Astrocyte of the spinal cord (primary cell): ENCODE measurements at regions not wholly inside any gene's neighbourhood (a gene's known extent, or its start where the extent isn't known, plus 50 kb on each side); places are given as distances from the start of the nearest gene placed in this dataset.

Experiments used
- DNase-seq: peaks from one replicate; pipeline ENCODE4 v3.0.0; 2011; ENCODE audit warnings: low read depth, low spot score
- H3K4me3 ChIP-seq: 2 replicates; pipeline ENCODE4 v1.5.1; 2011; ENCODE audit warnings: low read depth, mild to moderate bottlenecking, low read length, moderate library complexity
- in situ Hi-C: cut with HindIII; loops from 2 replicates; pipeline ENCODE4 v1.10.0; 2017; ENCODE audit warnings: low sequenced_read_pairs
- TF ChIP-seq, protein P1 (sequence below): IDR thresholded peaks from 2 replicates; pipeline ENCODE4 v1.5.1; 2012; ENCODE audit warnings: low read depth, mild to moderate bottlenecking, low read length, inconsistent platforms

DNA sequence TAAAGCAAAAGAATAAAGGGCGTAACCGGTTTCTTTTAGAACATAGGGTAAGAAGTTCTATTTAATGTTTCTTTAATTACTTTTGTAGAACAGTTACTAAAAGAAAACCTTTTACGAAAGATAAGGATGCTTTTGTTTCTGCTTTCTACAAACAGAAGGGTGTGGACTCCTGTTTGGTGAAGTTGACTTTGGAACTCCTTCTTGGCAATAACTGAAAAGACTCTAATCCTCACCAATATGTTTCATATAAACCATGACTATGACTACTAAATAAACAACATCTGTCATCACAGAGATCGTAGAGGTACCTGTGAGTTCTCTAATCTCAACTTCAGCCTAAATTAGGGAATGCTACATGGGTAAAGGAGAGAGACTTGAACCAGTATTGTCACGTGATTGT, 210.8 kb upstream of the FLRT2 start:
- H3K4me3 ChIP-seq, result no peak overlapping the region
- in situ Hi-C loops, result no loop called here
- TF ChIP-seq, protein P1, sequence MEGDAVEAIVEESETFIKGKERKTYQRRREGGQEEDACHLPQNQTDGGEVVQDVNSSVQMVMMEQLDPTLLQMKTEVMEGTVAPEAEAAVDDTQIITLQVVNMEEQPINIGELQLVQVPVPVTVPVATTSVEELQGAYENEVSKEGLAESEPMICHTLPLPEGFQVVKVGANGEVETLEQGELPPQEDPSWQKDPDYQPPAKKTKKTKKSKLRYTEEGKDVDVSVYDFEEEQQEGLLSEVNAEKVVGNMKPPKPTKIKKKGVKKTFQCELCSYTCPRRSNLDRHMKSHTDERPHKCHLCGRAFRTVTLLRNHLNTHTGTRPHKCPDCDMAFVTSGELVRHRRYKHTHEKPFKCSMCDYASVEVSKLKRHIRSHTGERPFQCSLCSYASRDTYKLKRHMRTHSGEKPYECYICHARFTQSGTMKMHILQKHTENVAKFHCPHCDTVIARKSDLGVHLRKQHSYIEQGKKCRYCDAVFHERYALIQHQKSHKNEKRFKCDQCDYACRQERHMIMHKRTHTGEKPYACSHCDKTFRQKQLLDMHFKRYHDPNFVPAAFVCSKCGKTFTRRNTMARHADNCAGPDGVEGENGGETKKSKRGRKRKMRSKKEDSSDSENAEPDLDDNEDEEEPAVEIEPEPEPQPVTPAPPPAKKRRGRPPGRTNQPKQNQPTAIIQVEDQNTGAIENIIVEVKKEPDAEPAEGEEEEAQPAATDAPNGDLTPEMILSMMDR, result no peak
- no peak for DNase-seq

DNA sequence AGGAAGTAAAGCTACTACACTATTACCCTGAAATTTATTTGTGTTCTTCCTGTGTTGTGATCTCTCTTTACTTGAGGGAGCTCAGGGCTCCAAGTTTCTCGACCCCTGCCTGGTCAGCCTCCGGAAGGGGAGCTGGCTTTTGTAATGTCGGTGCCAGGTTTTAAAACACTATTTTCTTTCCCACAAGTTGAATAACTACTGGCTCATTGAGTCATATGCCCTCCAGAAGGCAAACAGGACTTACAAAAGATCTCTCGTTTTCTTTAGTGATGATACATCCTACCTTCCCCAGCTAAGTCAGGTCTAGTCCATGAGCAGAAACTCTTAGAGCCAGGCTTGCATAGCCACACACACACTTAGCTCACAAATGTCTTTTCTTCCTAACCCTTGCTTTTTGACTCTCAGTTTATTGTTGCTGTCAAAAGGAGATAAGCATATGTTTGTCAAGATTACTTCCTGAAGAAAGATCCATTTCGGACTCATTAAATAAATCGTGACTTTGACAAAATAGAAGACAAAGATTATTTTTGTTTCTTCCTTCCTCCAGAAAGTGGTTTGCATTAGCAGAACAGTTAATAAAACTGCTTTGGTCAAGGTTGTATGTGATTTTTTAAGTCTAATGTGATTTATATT, 209.8 kb upstream of the FLRT2 start:
- H3K4me3 ChIP-seq, result no peak overlapping the region
- TF ChIP-seq, protein P1, result no peak
- in situ Hi-C loops, result no loop called here
- peak; percentile 64 for DNase-seq

DNA sequence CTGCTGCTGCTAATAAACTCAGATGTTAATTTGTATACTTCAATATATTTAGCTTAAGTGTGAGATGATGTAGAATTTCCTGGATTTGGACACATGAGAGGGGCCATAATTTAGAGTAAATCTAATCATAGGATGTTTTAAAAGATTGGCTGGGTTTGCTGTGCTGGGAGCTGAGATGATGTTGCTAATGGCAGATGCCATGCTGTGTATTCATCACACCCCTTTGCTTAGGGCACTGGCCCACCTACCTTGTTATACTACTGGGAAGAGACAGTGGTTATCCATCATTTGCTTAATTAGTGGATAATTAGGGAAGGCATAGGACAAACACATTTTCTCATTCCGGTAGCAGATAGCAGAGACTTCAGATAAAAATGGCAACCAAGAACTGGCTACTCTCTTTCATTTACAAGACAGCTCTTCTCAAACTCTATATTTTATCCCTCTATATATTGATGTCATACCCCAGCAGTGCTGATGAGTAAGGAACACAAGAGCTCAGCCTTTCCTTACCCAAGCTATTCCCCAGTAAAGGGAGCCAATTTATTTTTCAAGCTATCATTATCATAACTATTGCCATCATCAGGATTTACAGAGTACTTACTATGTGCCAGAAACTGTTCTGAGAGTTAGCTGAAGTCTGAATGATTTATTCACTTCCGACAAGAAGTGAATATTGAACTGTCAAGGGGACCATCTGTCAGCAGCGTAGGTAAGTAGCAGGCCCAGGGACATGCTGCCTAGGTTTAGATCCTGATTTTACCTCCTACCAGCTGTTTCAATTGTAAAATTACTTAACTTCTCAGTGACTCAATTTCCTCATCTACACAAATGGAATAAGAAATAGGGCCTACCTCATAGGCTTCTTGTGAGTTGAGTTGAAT, 204.6 kb upstream of the FLRT2 start:
- DNase-seq, result no peak
- in situ Hi-C loops, result no loop called here
- no peak overlapping the region for H3K4me3 ChIP-seq
- TF ChIP-seq, protein P1, result no peak

DNA sequence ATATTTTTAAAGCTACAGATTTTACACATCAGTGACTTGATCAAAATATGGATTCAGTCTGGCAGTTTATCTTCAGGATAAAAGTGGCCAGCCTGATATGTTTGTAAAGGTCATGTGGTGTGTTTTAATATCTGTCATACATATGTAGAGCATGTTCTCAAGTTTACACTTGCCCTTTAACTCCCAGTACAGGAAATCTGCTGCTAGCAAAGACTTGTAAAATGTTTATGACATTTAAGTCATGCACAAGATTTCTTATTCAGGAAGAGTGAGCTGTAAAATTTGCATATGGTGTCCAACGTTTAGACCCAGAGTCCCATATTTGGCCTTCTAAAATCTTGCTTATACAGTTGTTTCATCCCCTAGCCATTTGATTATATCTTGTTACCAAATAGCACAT, 197.5 kb upstream of the FLRT2 start:
- in situ Hi-C loops, result no loop called here
- no peak overlapping the region for H3K4me3 ChIP-seq

DNA sequence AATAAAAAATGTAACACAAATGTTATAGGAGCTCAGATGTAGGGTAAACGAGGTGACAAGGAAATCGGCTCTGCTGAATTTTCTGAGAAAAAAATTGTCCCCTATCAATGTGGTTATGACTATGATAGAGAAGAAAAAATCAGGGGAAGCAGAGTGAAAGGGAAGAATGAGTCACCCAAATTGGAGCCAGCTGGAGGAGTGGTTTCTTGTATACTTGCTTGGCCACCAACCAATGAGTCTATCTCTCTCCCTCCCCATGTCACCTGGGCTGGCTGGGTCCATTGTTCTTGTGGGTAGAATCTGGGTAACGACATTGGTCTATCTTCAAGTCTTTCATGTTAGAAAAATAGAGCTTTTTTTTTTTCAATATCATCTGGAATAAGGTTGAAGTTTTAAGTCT, 196.6 kb upstream of the FLRT2 start:
- peak; percentile 41 for DNase-seq
- TF ChIP-seq, protein P1, result no peak
- in situ Hi-C loops, result no loop called here

More for the DNA sequence above, 197.5 kb upstream of the FLRT2 start:
- no peak for DNase-seq
- TF ChIP-seq, protein P1, result no peak

DNA sequence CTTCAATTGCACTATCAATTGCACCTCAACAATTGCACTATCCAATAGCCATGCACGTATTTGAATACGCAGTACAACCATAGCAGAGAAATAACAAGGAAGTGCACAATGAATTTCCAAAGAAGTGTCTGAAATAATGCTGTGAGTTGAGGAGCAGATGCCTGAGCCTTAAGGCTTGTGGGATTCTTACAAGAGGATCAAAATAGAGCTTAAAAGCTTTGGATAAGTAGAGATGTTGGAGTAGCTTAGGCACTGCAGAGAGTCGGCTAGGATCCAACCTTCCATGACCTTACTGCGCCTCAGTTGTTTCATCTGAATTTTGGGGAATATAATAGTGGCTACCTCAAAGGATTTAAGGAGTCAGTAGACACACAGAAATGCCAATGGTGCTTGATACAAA, 196.1 kb upstream of the FLRT2 start:
- no peak for DNase-seq
- in situ Hi-C loops, result no loop called here
- H3K4me3 ChIP-seq, result no peak overlapping the region
- TF ChIP-seq, protein P1, result no peak

More for the DNA sequence above, 196.6 kb upstream of the FLRT2 start:
- no peak overlapping the region for H3K4me3 ChIP-seq
